ENCODE measurements at regions not wholly inside any gene's neighbourhood (a gene's known extent, or its start where the extent isn't known, plus 50 kb on each side); places are given as distances from the start of the nearest gene placed in this dataset.
A peak's percentile ranks its signal among the peaks of the same experiment; 100 is the strongest.

DNA sequence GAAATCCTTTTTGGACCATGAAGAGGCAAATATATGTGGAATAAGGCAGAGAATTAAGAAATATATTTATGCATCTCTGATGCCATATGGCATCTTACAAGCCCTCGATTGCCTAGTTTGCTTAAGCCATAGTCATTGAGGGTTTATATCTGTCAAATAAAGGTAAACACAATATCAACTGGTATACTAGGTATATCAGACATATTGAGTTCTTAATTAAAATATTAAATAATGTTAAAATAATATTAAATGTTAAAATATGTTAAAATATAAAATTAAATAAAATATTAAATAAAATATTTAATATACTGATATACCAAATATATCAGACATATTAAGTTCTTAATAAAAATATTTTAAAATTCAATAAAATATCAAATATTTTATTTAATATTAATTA lies 567.4 kb upstream of the PTCHD4 start:
- Histone ChIP-seq H3K4me3 (ENCODE audit: low read depth, low read length) (no peak overlapping the region), H3K9me3 (ENCODE audit: control insufficient read depth, insufficient read depth, low read length) (no peaks in the 10 kb centered on the region), H3K27ac (ENCODE audit: low read depth, low read length) (no peak overlapping the region), H3K27me3 (ENCODE audit: control insufficient read depth, insufficient read depth, low read length) (no peaks in the 10 kb centered on the region)
- no peak for TF ChIP-seq CTCF (IDR thresholded peaks at IDR 0.05; ENCODE audit: low read depth, low read length)
- ChIA-PET CTCF (no interaction called here), POLR2A (no interaction called here)
- no peak for DNase-seq (ENCODE audit: low read depth, low spot score)

- TF ChIP-seq CTCF (IDR thresholded peaks at IDR 0.05; ENCODE audit: low read depth, low read length), result no peak
- Histone ChIP-seq H3K27ac (ENCODE audit: low read depth, low read length) (no peak overlapping the region), H3K9me3 (ENCODE audit: control insufficient read depth, insufficient read depth, low read length) (no peaks in the 10 kb centered on the region), H3K4me3 (ENCODE audit: low read depth, low read length) (no peak overlapping the region), H3K27me3 (ENCODE audit: control insufficient read depth, insufficient read depth, low read length) (no peaks in the 10 kb centered on the region)
- no peak for DNase-seq (ENCODE audit: low read depth, low spot score)
- CTCF ChIA-PET, result no interaction called here
- POLR2A ChIA-PET, result no interaction called here
Measured at GRCh38 chr6:48671505-48671904, 560.5 kb upstream of the PTCHD4 start.

- TF ChIP-seq CTCF (IDR thresholded peaks at IDR 0.05; ENCODE audit: low read depth, low read length), result no peak
- H3K27ac ChIP-seq (ENCODE audit: low read depth, low read length), result no peak overlapping the region
- ChIA-PET POLR2A (no interaction called here), CTCF (no interaction called here)
- DNase-seq (ENCODE audit: low read depth, low spot score), result no peak
- no peak overlapping the region for H3K4me3 ChIP-seq (ENCODE audit: low read depth, low read length)
- H3K27me3 ChIP-seq (ENCODE audit: control insufficient read depth, insufficient read depth, low read length), result no peaks in the 10 kb centered on the region
- no peaks in the 10 kb centered on the region for H3K9me3 ChIP-seq (ENCODE audit: control insufficient read depth, insufficient read depth, low read length)
Measured at GRCh38 chr6:48670546-48670945, 559.5 kb upstream of the PTCHD4 start.

- no peak for TF ChIP-seq CTCF (IDR thresholded peaks at IDR 0.05; ENCODE audit: low read depth, low read length)
- POLR2A ChIA-PET, result no interaction called here
- CTCF ChIA-PET, result no interaction called here
- no peaks in the 10 kb centered on the region for H3K27me3 ChIP-seq (ENCODE audit: control insufficient read depth, insufficient read depth, low read length)
- no peaks in the 10 kb centered on the region for H3K9me3 ChIP-seq (ENCODE audit: control insufficient read depth, insufficient read depth, low read length)
- no peak overlapping the region for H3K4me3 ChIP-seq (ENCODE audit: low read depth, low read length)
- DNase-seq (ENCODE audit: low read depth, low spot score), result no peak
- no peak overlapping the region for H3K27ac ChIP-seq (ENCODE audit: low read depth, low read length)
Measured at GRCh38 chr6:48667797-48668196, 556.8 kb upstream of the PTCHD4 start.

GRCh38 chr6:48664826-48665225 lies 553.8 kb upstream of the PTCHD4 start:
- Histone ChIP-seq H3K4me3 (ENCODE audit: low read depth, low read length) (no peak overlapping the region), H3K9me3 (ENCODE audit: control insufficient read depth, insufficient read depth, low read length) (no peaks in the 10 kb centered on the region), H3K27ac (ENCODE audit: low read depth, low read length) (no peak overlapping the region), H3K27me3 (ENCODE audit: control insufficient read depth, insufficient read depth, low read length) (no peaks in the 10 kb centered on the region)
- peak; percentile 3 for DNase-seq (ENCODE audit: low read depth, low spot score)
- ChIA-PET CTCF (no interaction called here), POLR2A (no interaction called here)
- TF ChIP-seq CTCF (IDR thresholded peaks at IDR 0.05; ENCODE audit: low read depth, low read length), result no peak
